ENCODE measurements at regions not wholly inside any gene's neighbourhood (a gene's known extent, or its start where the extent isn't known, plus 50 kb on each side); places are given as distances from the start of the nearest gene placed in this dataset.

DNA sequence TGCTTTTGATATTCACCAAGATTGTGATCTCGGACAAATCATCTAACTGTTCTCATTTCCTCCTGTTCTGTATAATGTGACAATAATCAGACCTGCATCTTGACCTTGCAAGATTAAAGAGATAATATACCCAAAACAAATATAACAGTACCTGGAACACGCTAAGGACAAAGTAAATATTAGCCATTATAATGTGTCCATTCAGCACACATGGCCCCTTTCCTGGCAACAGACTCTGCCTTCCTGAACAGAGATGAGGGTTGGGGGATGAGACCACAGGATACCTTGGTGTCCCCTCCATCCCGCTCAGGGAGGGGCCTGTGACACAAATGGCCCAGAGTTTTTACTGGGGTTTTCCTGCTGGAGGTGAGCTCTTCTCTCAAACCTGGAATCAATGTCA lies 143.4 kb upstream of the SERPINE2 start:
- WGBS (ENCODE audit: insufficient coverage, low coverage, low lambda C conversion rate, missing lambda C conversion rate) = 47% methylated on average over 3 of the region's 3 CpGs
- H3K36me3 ChIP-seq = no peaks in the 10 kb centered on the region
- H3K9me3 ChIP-seq = no peaks in the 10 kb centered on the region
- no peaks in the 10 kb centered on the region for H3K27me3 ChIP-seq
- H3K4me1 ChIP-seq = no peaks in the 10 kb centered on the region
- DNase-seq (no peak), ATAC-seq (no peak)
- intact Hi-C loops (cut with DNase I) = no loop called here
- no peak overlapping the region for H3K27ac ChIP-seq
- TF ChIP-seq POLR2A (IDR thresholded peaks at IDR 0.05) (no peak), CTCF (IDR thresholded peaks at IDR 0.05) (no peak)
- no peak overlapping the region for H3K4me3 ChIP-seq

DNA sequence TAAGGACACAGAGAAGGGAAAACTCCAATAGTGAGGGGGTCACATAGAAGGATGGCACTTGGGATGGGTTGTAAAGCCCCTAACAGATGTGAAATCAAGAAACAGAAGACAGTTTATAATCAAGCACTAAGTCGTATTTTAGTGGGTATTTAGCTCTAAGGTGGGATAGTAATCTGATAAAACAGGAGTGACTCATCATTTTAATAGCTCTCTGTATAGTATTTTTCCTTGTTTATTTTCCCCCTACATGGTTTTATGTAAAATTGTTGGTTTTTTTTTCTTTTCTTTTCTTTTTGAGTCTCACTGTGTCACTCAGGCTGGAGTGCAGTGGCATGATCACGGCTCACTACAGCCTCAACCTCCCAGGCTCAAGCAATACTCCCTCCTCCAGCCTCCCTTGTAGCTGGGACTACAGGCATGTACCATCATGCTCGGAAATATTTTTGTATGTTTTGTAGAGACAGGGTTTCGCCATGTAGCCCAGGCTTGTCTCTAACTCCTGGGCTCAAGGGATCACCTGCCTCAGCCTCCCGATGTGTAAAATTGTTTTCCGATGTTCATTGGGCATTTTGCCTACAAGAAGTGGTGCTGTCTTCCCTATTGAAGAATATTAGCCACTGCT lies 142.6 kb upstream of the SERPINE2 start:
- H3K36me3 ChIP-seq = no peaks in the 10 kb centered on the region
- no peaks in the 10 kb centered on the region for H3K27me3 ChIP-seq
- H3K4me1 ChIP-seq = no peaks in the 10 kb centered on the region
- no peak overlapping the region for H3K4me3 ChIP-seq
- intact Hi-C loops (cut with DNase I) = no loop called here
- no peak overlapping the region for H3K27ac ChIP-seq
- ATAC-seq = no peak
- DNase-seq = no peak
- no peaks in the 10 kb centered on the region for H3K9me3 ChIP-seq
- whole genome bisulfite sequencing (ENCODE audit: insufficient coverage, low coverage, low lambda C conversion rate, missing lambda C conversion rate) = 80% methylated on average over 6 of the region's 6 CpGs
- TF ChIP-seq CTCF (IDR thresholded peaks at IDR 0.05) (no peak), POLR2A (IDR thresholded peaks at IDR 0.05) (no peak)

DNA sequence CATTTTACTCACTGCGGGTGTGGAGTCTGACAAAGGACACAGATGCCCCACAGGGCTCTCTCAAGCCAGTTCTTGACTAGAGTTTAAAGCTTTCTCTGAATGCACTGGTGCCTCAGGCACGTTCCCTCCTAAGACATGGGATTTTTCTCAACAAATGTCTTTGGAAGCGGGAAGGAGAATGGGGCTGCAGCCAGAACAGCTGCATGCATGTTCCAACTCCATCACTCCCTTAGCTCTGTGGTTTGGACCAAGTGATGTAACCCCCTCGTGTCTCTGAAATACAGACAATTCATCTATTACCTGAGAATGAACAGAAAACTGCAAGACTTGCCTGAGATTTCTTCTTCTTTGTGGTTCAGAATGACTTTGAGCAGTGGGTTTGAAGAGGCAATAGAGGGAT lies 141.7 kb upstream of the SERPINE2 start:
- Histone ChIP-seq H3K27ac (no peak overlapping the region), H3K4me1 (no peaks in the 10 kb centered on the region), H3K27me3 (no peaks in the 10 kb centered on the region), H3K4me3 (no peak overlapping the region), H3K9me3 (no peaks in the 10 kb centered on the region), H3K36me3 (no peaks in the 10 kb centered on the region)
- WGBS (ENCODE audit: insufficient coverage, low coverage, low lambda C conversion rate, missing lambda C conversion rate) = 81% methylated on average over 3 of the region's 4 CpGs
- intact Hi-C loops (cut with DNase I) = no loop called here
- DNase-seq (no peak), ATAC-seq (no peak)
- TF ChIP-seq POLR2A (IDR thresholded peaks at IDR 0.05) = no peak
- TF ChIP-seq CTCF (IDR thresholded peaks at IDR 0.05) = no peak

- intact Hi-C loops (cut with DNase I) = no loop called here
- H3K4me1 ChIP-seq = no peaks in the 10 kb centered on the region
- H3K36me3 ChIP-seq = no peaks in the 10 kb centered on the region
- H3K27ac ChIP-seq = no peak overlapping the region
- no peak for DNase-seq
- no peak for ATAC-seq
- 41% methylated on average over 4 of the region's 4 CpGs for WGBS (ENCODE audit: insufficient coverage, low coverage, low lambda C conversion rate, missing lambda C conversion rate)
- TF ChIP-seq POLR2A (IDR thresholded peaks at IDR 0.05) = no peak
- no peak for TF ChIP-seq CTCF (IDR thresholded peaks at IDR 0.05)
- no peak overlapping the region for H3K4me3 ChIP-seq
- no peaks in the 10 kb centered on the region for H3K9me3 ChIP-seq
- no peaks in the 10 kb centered on the region for H3K27me3 ChIP-seq
Measured at GRCh38 chr2:224178056-224178455, 139.0 kb upstream of the SERPINE2 start.

- intact Hi-C loops (cut with DNase I) = no loop called here
- peak in 1 of 4 donors; percentile 11 for ATAC-seq
- no peaks in the 10 kb centered on the region for H3K27me3 ChIP-seq
- no peaks in the 10 kb centered on the region for H3K9me3 ChIP-seq
- no peak for DNase-seq
- H3K36me3 ChIP-seq = no peaks in the 10 kb centered on the region
- TF ChIP-seq POLR2A (IDR thresholded peaks at IDR 0.05) (no peak), CTCF (IDR thresholded peaks at IDR 0.05) (no peak)
- 61% methylated on average over 2 of the region's 2 CpGs for whole genome bisulfite sequencing (ENCODE audit: insufficient coverage, low coverage, low lambda C conversion rate, missing lambda C conversion rate)
- H3K27ac ChIP-seq = no peak overlapping the region
- no peak overlapping the region for H3K4me3 ChIP-seq
- no peaks in the 10 kb centered on the region for H3K4me1 ChIP-seq
Measured at GRCh38 chr2:224175538-224175937, 136.5 kb upstream of the SERPINE2 start.

All from right lobe of liver (tissue), 6 donors.